ENCODE measurements at regions not wholly inside any gene's neighbourhood (a gene's known extent, or its start where the extent isn't known, plus 50 kb on each side); places are given as distances from the start of the nearest gene placed in this dataset.

DNA sequence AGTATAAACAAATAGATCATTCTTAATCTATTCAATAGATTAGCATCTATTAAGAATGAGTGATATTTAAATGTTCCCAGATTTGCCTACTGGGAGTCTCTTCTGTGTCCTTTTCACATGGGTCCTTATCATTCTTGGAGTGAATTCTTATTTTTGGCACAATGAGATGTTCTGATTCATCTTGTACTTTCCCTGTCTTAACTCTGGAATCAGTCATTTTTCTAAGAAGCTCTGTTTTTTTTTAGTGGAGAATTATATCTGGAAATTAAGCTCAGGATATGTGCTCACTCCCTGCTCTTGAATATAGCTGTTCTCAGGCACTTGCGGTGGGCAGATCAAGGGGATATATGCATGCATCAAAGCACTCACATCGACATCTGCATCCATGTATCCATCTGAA is 625.3 kb upstream of the HS3ST1 start:
- Histone ChIP-seq H3K36me3 (no peaks in the 10 kb centered on the region), H3K27ac (no peak overlapping the region), H3K4me3 (no peak overlapping the region), H3K27me3 (no peaks in the 10 kb centered on the region), H3K4me1 (no peaks in the 10 kb centered on the region), H3K9me3 (peaks cover 0 to 2% (median 0%) of the 10 kb centered on the region in 11 donors)
- TF ChIP-seq, protein P1, sequence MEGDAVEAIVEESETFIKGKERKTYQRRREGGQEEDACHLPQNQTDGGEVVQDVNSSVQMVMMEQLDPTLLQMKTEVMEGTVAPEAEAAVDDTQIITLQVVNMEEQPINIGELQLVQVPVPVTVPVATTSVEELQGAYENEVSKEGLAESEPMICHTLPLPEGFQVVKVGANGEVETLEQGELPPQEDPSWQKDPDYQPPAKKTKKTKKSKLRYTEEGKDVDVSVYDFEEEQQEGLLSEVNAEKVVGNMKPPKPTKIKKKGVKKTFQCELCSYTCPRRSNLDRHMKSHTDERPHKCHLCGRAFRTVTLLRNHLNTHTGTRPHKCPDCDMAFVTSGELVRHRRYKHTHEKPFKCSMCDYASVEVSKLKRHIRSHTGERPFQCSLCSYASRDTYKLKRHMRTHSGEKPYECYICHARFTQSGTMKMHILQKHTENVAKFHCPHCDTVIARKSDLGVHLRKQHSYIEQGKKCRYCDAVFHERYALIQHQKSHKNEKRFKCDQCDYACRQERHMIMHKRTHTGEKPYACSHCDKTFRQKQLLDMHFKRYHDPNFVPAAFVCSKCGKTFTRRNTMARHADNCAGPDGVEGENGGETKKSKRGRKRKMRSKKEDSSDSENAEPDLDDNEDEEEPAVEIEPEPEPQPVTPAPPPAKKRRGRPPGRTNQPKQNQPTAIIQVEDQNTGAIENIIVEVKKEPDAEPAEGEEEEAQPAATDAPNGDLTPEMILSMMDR (IDR thresholded peaks at IDR 0.05): no peak
- 74 to 84% methylated on average over 2 of the region's 2 CpGs for WGBS, 2 donors
- intact Hi-C loops (cut with DNase I): no loop called here
- DNase-seq: no peak
- no peak for ATAC-seq

DNA sequence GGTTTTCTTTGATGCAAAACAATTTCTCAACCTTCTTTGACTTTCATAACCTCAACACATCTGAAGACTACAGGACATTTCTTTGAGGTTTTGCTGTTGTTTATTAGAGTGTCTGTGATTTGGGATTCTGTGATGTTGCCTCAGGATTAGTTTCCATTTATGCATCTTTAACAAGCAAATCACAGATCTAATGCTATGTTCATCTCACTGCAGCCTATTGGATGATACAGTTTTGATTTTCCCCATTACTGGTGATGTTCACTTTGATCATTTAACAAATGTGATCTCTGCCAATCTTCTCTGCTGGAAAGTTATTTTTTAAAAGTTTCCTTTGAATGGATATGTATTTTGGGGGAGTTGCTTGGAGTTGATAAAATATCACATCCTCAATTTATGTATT is 624.9 kb upstream of the HS3ST1 start:
- H3K9me3 ChIP-seq: no peaks in the 10 kb centered on the region
- intact Hi-C loops (cut with DNase I): no loop called here

DNA sequence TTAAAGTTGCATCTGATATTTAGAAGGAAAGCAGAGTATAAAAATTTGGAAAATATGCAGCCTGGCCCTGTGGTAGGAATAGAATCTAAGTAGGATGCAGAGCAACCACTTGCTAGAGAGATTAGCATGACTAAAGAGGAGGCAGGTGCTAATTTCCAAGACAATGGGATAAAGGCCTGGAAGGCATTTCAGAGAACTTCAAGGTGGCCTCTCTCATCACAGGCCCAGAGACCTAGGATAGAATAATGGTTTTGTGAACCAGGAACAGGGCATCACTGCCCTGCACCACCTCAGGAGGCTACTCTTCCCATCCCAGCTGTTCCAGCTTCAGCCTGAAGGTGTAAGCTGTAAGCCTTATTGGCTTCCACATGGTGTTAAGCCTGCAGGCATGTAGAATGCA is 621.7 kb upstream of the HS3ST1 start:
- DNase-seq: no peak

More for the DNA sequence above, 624.9 kb upstream of the HS3ST1 start:
- Histone ChIP-seq H3K4me1 (no peaks in the 10 kb centered on the region), H3K36me3 (no peaks in the 10 kb centered on the region), H3K27me3 (no peaks in the 10 kb centered on the region), H3K27ac (no peak overlapping the region), H3K4me3 (no peak overlapping the region)
- ATAC-seq: no peak
- TF ChIP-seq, protein P1 (IDR thresholded peaks at IDR 0.05): no peak
- DNase-seq: no peak

DNA sequence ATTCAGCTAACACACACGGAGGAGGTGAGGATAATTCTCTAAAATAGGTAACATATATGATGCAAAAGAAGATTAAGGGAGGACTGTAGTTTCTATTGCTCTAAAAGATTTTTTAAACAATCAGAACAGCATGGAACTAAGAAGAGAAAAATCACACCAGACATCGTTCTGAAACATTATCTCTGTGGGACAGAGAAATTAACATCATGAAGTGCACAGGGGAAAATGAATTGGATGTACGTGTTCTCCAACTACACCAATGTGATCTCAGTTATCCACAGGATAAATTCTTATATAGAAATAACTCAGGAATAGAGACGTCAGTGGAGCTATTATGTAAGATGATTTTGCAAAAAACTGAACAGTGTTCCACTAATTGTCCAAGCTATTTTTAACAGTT is 614.1 kb upstream of the HS3ST1 start:
- H3K9me3 ChIP-seq: peaks cover 0 to 22% (median 8%) of the 10 kb centered on the region in 11 donors
- DNase-seq (no peak), ATAC-seq (no peak)
- TF ChIP-seq, protein P1 (IDR thresholded peaks at IDR 0.05): no peak
- no peak overlapping the region for H3K27ac ChIP-seq
- H3K4me3 ChIP-seq: no peak overlapping the region
- H3K4me1 ChIP-seq: no peaks in the 10 kb centered on the region
- H3K36me3 ChIP-seq: no peaks in the 10 kb centered on the region
- no peaks in the 10 kb centered on the region for H3K27me3 ChIP-seq
- intact Hi-C loops (cut with DNase I): loop anchor here in 8 of 10 donors (2.0 to 10.0 kb wide), 3 partner anchors 586 to 592 kb away; no protein-coding TSS in a partner anchor
- 84% methylated on average over 4 of the region's 4 CpGs for WGBS, 2 donors

More for the DNA sequence above, 621.7 kb upstream of the HS3ST1 start:
- Histone ChIP-seq H3K27me3 (no peaks in the 10 kb centered on the region), H3K9me3 (no peaks in the 10 kb centered on the region), H3K27ac (no peak overlapping the region), H3K36me3 (no peaks in the 10 kb centered on the region), H3K4me3 (no peak overlapping the region), H3K4me1 (no peaks in the 10 kb centered on the region)
- no peak for ATAC-seq
- intact Hi-C loops (cut with DNase I): no loop called here
- TF ChIP-seq, protein P1 (IDR thresholded peaks at IDR 0.05): no peak
